ENCODE measurements at regions not wholly inside any gene's neighbourhood (a gene's known extent, or its start where the extent isn't known, plus 50 kb on each side); places are given as distances from the start of the nearest gene placed in this dataset.

DNA sequence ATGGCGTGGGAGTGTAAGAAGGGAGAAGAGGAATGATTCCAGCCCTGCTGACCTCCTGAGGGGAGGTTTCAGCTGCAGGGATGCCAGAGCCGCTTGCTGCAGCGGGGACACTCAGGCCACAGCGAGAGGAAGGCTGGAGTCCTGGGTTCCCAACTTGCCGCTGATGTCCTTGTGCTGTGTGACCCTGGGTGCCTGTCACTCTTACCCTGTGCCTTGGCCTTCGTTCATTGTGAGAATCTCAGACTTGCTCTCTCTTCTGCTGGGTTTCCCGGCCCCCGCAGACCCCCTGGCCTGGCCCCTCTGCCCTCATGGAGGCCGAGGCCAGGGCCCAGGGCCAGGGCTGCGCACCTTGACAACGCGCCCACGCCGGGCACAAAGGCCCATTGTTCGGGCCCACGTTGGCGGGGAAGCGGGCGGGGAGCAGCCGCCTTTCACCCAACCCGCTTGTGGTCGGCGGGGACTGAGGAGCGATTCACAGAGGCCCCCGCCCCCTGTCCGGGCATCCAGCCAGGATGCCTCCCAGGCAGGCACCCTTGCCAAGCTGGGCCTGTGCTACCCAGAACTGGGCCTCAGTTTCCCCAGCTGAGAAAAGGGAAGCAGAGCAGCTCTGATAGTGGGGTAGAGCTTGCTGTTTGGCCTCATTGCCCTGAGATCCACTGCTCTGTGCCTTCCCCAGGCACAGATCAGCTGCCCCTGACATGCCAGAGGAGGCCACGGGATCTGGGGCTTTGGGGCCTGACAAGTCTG, 52.4 kb downstream of the CEBPB start:
- TF ChIP-seq, protein P1, sequence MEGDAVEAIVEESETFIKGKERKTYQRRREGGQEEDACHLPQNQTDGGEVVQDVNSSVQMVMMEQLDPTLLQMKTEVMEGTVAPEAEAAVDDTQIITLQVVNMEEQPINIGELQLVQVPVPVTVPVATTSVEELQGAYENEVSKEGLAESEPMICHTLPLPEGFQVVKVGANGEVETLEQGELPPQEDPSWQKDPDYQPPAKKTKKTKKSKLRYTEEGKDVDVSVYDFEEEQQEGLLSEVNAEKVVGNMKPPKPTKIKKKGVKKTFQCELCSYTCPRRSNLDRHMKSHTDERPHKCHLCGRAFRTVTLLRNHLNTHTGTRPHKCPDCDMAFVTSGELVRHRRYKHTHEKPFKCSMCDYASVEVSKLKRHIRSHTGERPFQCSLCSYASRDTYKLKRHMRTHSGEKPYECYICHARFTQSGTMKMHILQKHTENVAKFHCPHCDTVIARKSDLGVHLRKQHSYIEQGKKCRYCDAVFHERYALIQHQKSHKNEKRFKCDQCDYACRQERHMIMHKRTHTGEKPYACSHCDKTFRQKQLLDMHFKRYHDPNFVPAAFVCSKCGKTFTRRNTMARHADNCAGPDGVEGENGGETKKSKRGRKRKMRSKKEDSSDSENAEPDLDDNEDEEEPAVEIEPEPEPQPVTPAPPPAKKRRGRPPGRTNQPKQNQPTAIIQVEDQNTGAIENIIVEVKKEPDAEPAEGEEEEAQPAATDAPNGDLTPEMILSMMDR (IDR thresholded peaks at IDR 0.05): no peak
- TF ChIP-seq POLR2A (IDR thresholded peaks at IDR 0.05): no peak

Data from lower leg skin (tissue), 3 donors.